ENCODE measurements at regions not wholly inside any gene's neighbourhood (a gene's known extent, or its start where the extent isn't known, plus 50 kb on each side); places are given as distances from the start of the nearest gene placed in this dataset.

GRCh38 chr21:41651830-41652229, 115.0 kb downstream of the RIPK4 start:
- no peak for DNase-seq (ENCODE audit: low read depth)

- DNase-seq (ENCODE audit: low read depth): no peak
Observed at GRCh38 chr21:41651406-41651805, 115.4 kb downstream of the RIPK4 start.

- DNase-seq (ENCODE audit: low read depth): no peak
Observed at GRCh38 chr21:41650526-41651145, 116.2 kb downstream of the RIPK4 start.

GRCh38 chr21:41648591-41649031, 118.2 kb downstream of the RIPK4 start:
- no peak for DNase-seq (ENCODE audit: low read depth)

- DNase-seq (ENCODE audit: low read depth): no peak
Observed at GRCh38 chr21:41647806-41648561, 118.9 kb downstream of the RIPK4 start.

- DNase-seq (ENCODE audit: low read depth): no peak
Observed at GRCh38 chr21:41643246-41643966, 123.4 kb downstream of the RIPK4 start.

- peak; percentile 75 for DNase-seq (ENCODE audit: low read depth)
Observed at GRCh38 chr21:41641821-41642701, 124.8 kb downstream of the RIPK4 start.

- DNase-seq (ENCODE audit: low read depth): no peak
Observed at GRCh38 chr21:41641510-41641815, 125.4 kb downstream of the RIPK4 start.

- DNase-seq (ENCODE audit: low read depth): no peak
Observed at GRCh38 chr21:41640748-41641509, 125.9 kb downstream of the RIPK4 start.

GRCh38 chr21:41639766-41640165, 127.1 kb downstream of the RIPK4 start:
- DNase-seq (ENCODE audit: low read depth): no peak

- no peak for DNase-seq (ENCODE audit: low read depth)
Observed at GRCh38 chr21:41639336-41639735, 127.5 kb downstream of the RIPK4 start.

- DNase-seq (ENCODE audit: low read depth): no peak
Observed at GRCh38 chr21:41638201-41638790, 128.6 kb downstream of the RIPK4 start.

GRCh38 chr21:41636636-41637630, 129.0 kb upstream of the TMPRSS2 start:
- DNase-seq (ENCODE audit: low read depth): no peak

- DNase-seq (ENCODE audit: low read depth): no peak
Observed at GRCh38 chr21:41635874-41636273, 127.9 kb upstream of the TMPRSS2 start.

- DNase-seq (ENCODE audit: low read depth): no peak
Observed at GRCh38 chr21:41634858-41635257, 126.9 kb upstream of the TMPRSS2 start.

- no peak for DNase-seq (ENCODE audit: low read depth)
Observed at GRCh38 chr21:41634211-41634694, 126.3 kb upstream of the TMPRSS2 start.

GRCh38 chr21:41633627-41634026, 125.7 kb upstream of the TMPRSS2 start:
- no peak for DNase-seq (ENCODE audit: low read depth)

- no peak for DNase-seq (ENCODE audit: low read depth)
Observed at GRCh38 chr21:41632748-41633475, 125.0 kb upstream of the TMPRSS2 start.
